Endodermal cell (in vitro differentiated cells): ENCODE measurements at regions not wholly inside any gene's neighbourhood (a gene's known extent, or its start where the extent isn't known, plus 50 kb on each side); places are given as distances from the start of the nearest gene placed in this dataset.

Experiments used
- DNase-seq: peaks from one replicate; pipeline ENCODE4 v3.0.0-alpha.2; 2017
- H3K27ac ChIP-seq: 2 replicates; pipeline ENCODE4 v1.5.1; 2013; ENCODE audit warnings: mild to moderate bottlenecking, low read depth, low read length, moderate library complexity
- H3K27me3 ChIP-seq: 2 replicates; pipeline ENCODE4 v1.6.1; 2013; ENCODE audit warnings: mild to moderate bottlenecking, low read length, moderate library complexity; ENCODE audit not compliant: insufficient read depth, control insufficient read depth, poor library complexity, severe bottlenecking
- H3K36me3 ChIP-seq: 2 replicates; pipeline ENCODE4 v1.7.0; 2013; ENCODE audit warnings: mild to moderate bottlenecking, low read length, moderate library complexity; ENCODE audit not compliant: control insufficient read depth, insufficient read depth
- H3K4me1 ChIP-seq: one replicate; pipeline ENCODE4 v1.7.0; 2013; ENCODE audit warnings: low read length; ENCODE audit not compliant: control insufficient read depth, insufficient read depth
- H3K4me3 ChIP-seq: 2 replicates; pipeline ENCODE4 v1.5.1; 2013; ENCODE audit warnings: mild to moderate bottlenecking, low read length, moderate library complexity
- H3K9ac ChIP-seq: 2 replicates; pipeline ENCODE4 v1.6.1; 2013; ENCODE audit warnings: mild to moderate bottlenecking, low read length, moderate library complexity; ENCODE audit not compliant: poor library complexity, severe bottlenecking; ENCODE audit errors: extremely low read depth
- H3K9me3 ChIP-seq: 2 replicates; pipeline ENCODE4 v1.6.1; 2013; ENCODE audit warnings: mild to moderate bottlenecking, low read length, moderate library complexity; ENCODE audit not compliant: control insufficient read depth
- H3K27ac Mint-ChIP-seq: 2 replicates; pipeline ENCODE4 v1.8.0; 2020; ENCODE audit warnings: mixed read lengths
- H3K27me3 Mint-ChIP-seq: 2 replicates; pipeline ENCODE4 v1.8.0; 2021; ENCODE audit warnings: mild to moderate bottlenecking, mixed read lengths; ENCODE audit not compliant: insufficient read depth
- H3K36me3 Mint-ChIP-seq: 2 replicates; pipeline ENCODE4 v1.8.0; 2020; ENCODE audit warnings: low read depth, mixed read lengths
- H3K4me1 Mint-ChIP-seq: 2 replicates; pipeline ENCODE4 v1.8.0; 2020; ENCODE audit warnings: mixed read lengths
- H3K4me3 Mint-ChIP-seq: 2 replicates; pipeline ENCODE4 v1.8.0; 2020; ENCODE audit warnings: mild to moderate bottlenecking, moderate library complexity, mixed read lengths
- H3K9me3 Mint-ChIP-seq: 2 replicates; pipeline ENCODE4 v1.8.0; 2020; ENCODE audit warnings: mild to moderate bottlenecking, mixed read lengths
- CTCF ChIP-seq: fragments of 200-600 bp; sonication (generic); conservative IDR thresholded peaks from 2 replicates; pipeline ENCODE4 v1.5.0; 2021; ENCODE audit warnings: antibody characterized with exemption, mild to moderate bottlenecking
- WGBS, 2 experiments: methylation state at CpG; one replicate each; pipeline versions ENCODE4 v1.1.5 to v1.1.7; 2013; ENCODE audit warnings: missing lambda C conversion rate in 2 of 2, mixed read lengths in 1 of 2; ENCODE audit not compliant: insufficient coverage in 1 of 2, insufficient read length in 1 of 2; 5-methylcytosine and 5-hydroxymethylcytosine counted together

DNA sequence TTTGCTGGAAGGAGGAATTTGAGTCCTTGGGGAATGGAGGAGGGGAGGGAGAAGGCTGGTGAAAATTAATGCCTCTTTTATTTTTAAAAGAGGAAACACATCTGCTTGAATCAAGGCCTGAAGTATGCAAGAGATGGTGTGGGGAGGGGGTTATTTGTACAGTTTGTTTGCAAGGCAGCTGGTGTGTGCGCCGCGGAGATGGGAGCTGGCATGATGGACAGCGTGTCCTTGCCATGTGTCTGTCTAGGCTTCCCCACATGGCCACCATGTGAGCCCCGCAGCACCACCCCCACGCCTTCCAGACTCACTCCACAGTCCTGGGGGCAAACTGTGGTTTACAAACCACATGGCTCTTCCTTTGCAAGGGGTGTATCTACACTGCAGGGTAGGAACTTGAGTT, 154.8 kb upstream of the APCDD1 start:
- H3K4me1 ChIP-seq = no peaks in the 10 kb centered on the region
- Mint-ChIP-seq H3K36me3 (no peaks in the 10 kb centered on the region), H3K27me3 (peaks cover 7% of the 10 kb centered on the region), H3K9me3 (no peaks in the 10 kb centered on the region), H3K27ac (no peak overlapping the region), H3K4me3 (no peak overlapping the region), H3K4me1 (peaks cover 5% of the 10 kb centered on the region)
- no peaks in the 10 kb centered on the region for H3K9me3 ChIP-seq
- H3K27me3 ChIP-seq = no peaks in the 10 kb centered on the region
- no peaks in the 10 kb centered on the region for H3K36me3 ChIP-seq
- no peak overlapping the region for H3K27ac ChIP-seq
- no peak for TF ChIP-seq CTCF
- no peak for DNase-seq
- WGBS, 2 experiments = 93 to 100% methylated on average over 1 to 6 of the region's 6 CpGs
- H3K9ac ChIP-seq = no peak overlapping the region
- no peak overlapping the region for H3K4me3 ChIP-seq

- H3K4me1 ChIP-seq = no peaks in the 10 kb centered on the region
- H3K4me1 Mint-ChIP-seq = peaks cover 2% of the 10 kb centered on the region
- DNase-seq = no peak
- peaks cover 7% of the 10 kb centered on the region for H3K27me3 Mint-ChIP-seq
- H3K9me3 ChIP-seq = no peaks in the 10 kb centered on the region
- H3K36me3 ChIP-seq = no peaks in the 10 kb centered on the region
- no peak overlapping the region for H3K27ac ChIP-seq
- H3K4me3 ChIP-seq = no peak overlapping the region
- H3K9me3 Mint-ChIP-seq = no peaks in the 10 kb centered on the region
- no peak overlapping the region for H3K4me3 Mint-ChIP-seq
- H3K36me3 Mint-ChIP-seq = no peaks in the 10 kb centered on the region
- H3K27me3 ChIP-seq = no peaks in the 10 kb centered on the region
- no peak overlapping the region for H3K27ac Mint-ChIP-seq
- H3K9ac ChIP-seq = no peak overlapping the region
- 89 to 92% methylated on average over 5 to 7 of the region's 7 CpGs for WGBS, 2 experiments
- no peak for TF ChIP-seq CTCF
Measured at GRCh38 chr18:10300739-10301138, 153.7 kb upstream of the APCDD1 start.

DNA sequence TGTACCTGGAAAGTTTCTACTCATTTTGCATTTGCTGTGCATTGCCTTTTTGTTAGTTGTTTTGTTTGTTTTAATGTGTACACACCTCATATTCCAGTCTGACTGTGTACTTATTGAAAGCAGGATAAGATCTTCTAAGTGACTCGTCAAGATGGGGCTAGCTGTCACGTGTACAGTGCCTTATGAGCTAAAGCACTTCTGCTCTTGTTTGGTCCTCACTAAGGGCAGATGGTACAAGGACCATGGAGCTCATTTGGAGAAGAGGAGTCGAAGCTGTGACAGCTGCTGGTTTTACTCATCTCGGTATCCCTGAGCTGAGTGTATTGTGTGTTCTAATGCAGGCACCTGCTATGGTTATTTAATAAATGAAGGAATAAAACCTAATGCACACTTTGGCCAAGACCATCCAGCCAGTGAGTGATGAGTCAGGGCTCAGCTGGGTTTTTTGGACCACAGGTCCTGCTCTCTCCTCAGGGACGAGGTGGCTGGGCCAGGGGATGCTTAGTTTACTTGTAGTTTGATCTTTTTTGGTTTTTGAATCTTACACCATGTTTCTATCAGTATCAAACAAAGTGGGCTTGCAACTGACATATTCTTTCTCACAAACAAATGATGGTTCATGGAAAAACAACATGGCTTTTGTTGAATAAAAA, 152.5 kb upstream of the APCDD1 start:
- H3K9ac ChIP-seq = no peak overlapping the region
- no peak overlapping the region for H3K4me3 Mint-ChIP-seq
- no peaks in the 10 kb centered on the region for H3K9me3 ChIP-seq
- H3K36me3 ChIP-seq = no peaks in the 10 kb centered on the region
- H3K4me1 ChIP-seq = no peaks in the 10 kb centered on the region
- H3K27me3 Mint-ChIP-seq = peaks cover 7% of the 10 kb centered on the region
- no peaks in the 10 kb centered on the region for H3K27me3 ChIP-seq
- no peaks in the 10 kb centered on the region for H3K9me3 Mint-ChIP-seq
- H3K27ac Mint-ChIP-seq = no peak overlapping the region
- H3K4me1 Mint-ChIP-seq = no peaks in the 10 kb centered on the region
- no peak for DNase-seq
- no peak overlapping the region for H3K27ac ChIP-seq
- H3K4me3 ChIP-seq = no peak overlapping the region
- TF ChIP-seq CTCF = no peak
- WGBS, 2 experiments = 93 to 94% methylated on average over 4 to 5 of the region's 5 CpGs
- H3K36me3 Mint-ChIP-seq = no peaks in the 10 kb centered on the region
